ENCODE measurements at regions not wholly inside any gene's neighbourhood (a gene's known extent, or its start where the extent isn't known, plus 50 kb on each side); places are given as distances from the start of the nearest gene placed in this dataset.

- H3K27me3 ChIP-seq, result no peaks in the 10 kb centered on the region
- no peak overlapping the region for H3K4me3 ChIP-seq (ENCODE audit: low read depth in 1 of 2, low read length in 1 of 2)
- no peaks in the 10 kb centered on the region for H3K36me3 ChIP-seq
- peaks cover 59% of the 10 kb centered on the region in 2 experiments for H3K4me1 ChIP-seq (ENCODE audit: control insufficient read depth in 1 of 2, insufficient read depth in 1 of 2, low read depth in 1 of 2, low read length in 1 of 2)
- H3K9me3 ChIP-seq, result no peaks in the 10 kb centered on the region
- H3K27ac ChIP-seq, result peak overlapping the region; percentile 93
- no peak for TF ChIP-seq CTCF (IDR thresholded peaks at IDR 0.05)
Measured at GRCh38 chr10:43980715-43981114, 332.0 kb upstream of the ZNF32 start.

DNA sequence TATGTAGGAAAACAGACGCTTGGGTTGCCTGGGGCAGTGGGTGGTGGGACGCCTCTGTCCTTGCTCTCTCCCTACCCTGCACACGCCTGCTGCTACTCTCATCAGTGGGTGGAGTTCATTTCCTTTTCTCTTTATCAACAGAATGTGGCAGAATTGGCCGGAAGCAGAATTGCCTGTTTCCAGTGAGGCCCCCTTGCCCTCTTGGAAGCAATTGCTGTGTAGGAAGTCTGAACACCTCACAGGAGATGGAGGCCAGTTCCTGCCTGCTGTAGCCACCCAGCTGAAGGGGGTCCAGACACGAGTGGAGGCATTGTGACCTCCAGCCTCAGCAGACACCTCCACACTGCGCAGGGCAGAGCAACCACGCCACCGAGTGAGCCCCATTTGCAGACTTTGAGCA is 331.6 kb upstream of the ZNF32 start:
- no peak for TF ChIP-seq CTCF (IDR thresholded peaks at IDR 0.05)
- H3K4me1 ChIP-seq (ENCODE audit: control insufficient read depth in 1 of 2, insufficient read depth in 1 of 2, low read depth in 1 of 2, low read length in 1 of 2), result peaks cover 63% of the 10 kb centered on the region in 2 experiments
- H3K36me3 ChIP-seq, result no peaks in the 10 kb centered on the region
- H3K27me3 ChIP-seq, result no peaks in the 10 kb centered on the region
- no peak overlapping the region for H3K4me3 ChIP-seq (ENCODE audit: low read depth in 1 of 2, low read length in 1 of 2)
- no peaks in the 10 kb centered on the region for H3K9me3 ChIP-seq
- peak overlapping the region; percentile 93 for H3K27ac ChIP-seq

- no peaks in the 10 kb centered on the region for H3K36me3 ChIP-seq
- TF ChIP-seq CTCF (IDR thresholded peaks at IDR 0.05), result no peak
- no peak overlapping the region for H3K4me3 ChIP-seq (ENCODE audit: low read depth in 1 of 2, low read length in 1 of 2)
- H3K27me3 ChIP-seq, result no peaks in the 10 kb centered on the region
- no peaks in the 10 kb centered on the region for H3K9me3 ChIP-seq
- peak overlapping the region; percentile 93 for H3K27ac ChIP-seq
- peaks cover 67 to 71% of the 10 kb centered on the region in 2 experiments for H3K4me1 ChIP-seq (ENCODE audit: control insufficient read depth in 1 of 2, insufficient read depth in 1 of 2, low read depth in 1 of 2, low read length in 1 of 2)
Measured at GRCh38 chr10:43979551-43979950, 330.9 kb upstream of the ZNF32 start.

DNA sequence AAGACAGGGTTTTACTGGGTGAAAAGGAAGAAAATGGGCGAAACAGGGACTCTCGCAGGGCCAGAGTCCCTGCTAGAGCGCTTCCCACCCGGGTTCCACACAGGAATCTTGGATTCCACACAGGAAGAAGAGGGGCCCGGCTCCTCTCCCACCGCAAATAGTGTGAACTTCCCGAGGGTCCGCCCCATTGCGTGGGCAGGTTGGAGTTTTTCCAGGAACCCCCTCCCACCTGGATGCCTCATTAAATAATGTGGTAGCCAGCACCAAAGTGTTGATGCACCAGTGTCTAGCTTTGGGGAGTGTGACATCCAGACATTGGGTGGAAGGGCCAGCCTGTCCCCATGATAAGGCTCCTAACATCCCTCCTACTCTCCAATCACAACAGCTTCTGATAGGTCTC is 330.3 kb upstream of the ZNF32 start:
- Histone ChIP-seq H3K4me3 (ENCODE audit: low read depth in 1 of 2, low read length in 1 of 2) (peak overlapping the region in 1 of 2 experiments; percentile 35), H3K27ac (peak overlapping the region; percentile 93), H3K27me3 (no peaks in the 10 kb centered on the region), H3K36me3 (no peaks in the 10 kb centered on the region), H3K9me3 (no peaks in the 10 kb centered on the region), H3K4me1 (ENCODE audit: control insufficient read depth in 1 of 2, insufficient read depth in 1 of 2, low read depth in 1 of 2, low read length in 1 of 2) (peaks cover 67 to 72% of the 10 kb centered on the region in 2 experiments)
- no peak for TF ChIP-seq CTCF (IDR thresholded peaks at IDR 0.05)

GRCh38 chr10:43978091-43978490 is 329.4 kb upstream of the ZNF32 start:
- peak overlapping the region; percentile 93 for H3K27ac ChIP-seq
- peaks cover 67 to 72% of the 10 kb centered on the region in 2 experiments for H3K4me1 ChIP-seq (ENCODE audit: control insufficient read depth in 1 of 2, insufficient read depth in 1 of 2, low read depth in 1 of 2, low read length in 1 of 2)
- no peaks in the 10 kb centered on the region for H3K9me3 ChIP-seq
- no peaks in the 10 kb centered on the region for H3K36me3 ChIP-seq
- H3K4me3 ChIP-seq (ENCODE audit: low read depth in 1 of 2, low read length in 1 of 2), result peak overlapping the region; percentile 35
- no peak for TF ChIP-seq CTCF (IDR thresholded peaks at IDR 0.05)
- no peaks in the 10 kb centered on the region for H3K27me3 ChIP-seq

- Histone ChIP-seq H3K36me3 (no peaks in the 10 kb centered on the region), H3K4me3 (ENCODE audit: low read depth in 1 of 2, low read length in 1 of 2) (no peak overlapping the region), H3K27me3 (no peaks in the 10 kb centered on the region), H3K9me3 (no peaks in the 10 kb centered on the region), H3K27ac (peak overlapping the region; percentile 93), H3K4me1 (ENCODE audit: control insufficient read depth in 1 of 2, insufficient read depth in 1 of 2, low read depth in 1 of 2, low read length in 1 of 2) (peaks cover 64 to 69% of the 10 kb centered on the region in 2 experiments)
- no peak for TF ChIP-seq CTCF (IDR thresholded peaks at IDR 0.05)
Measured at GRCh38 chr10:43976292-43976691, 327.6 kb upstream of the ZNF32 start.
